GM19324 (cell line): ENCODE measurements at regions not wholly inside any gene's neighbourhood (a gene's known extent, or its start where the extent isn't known, plus 50 kb on each side); places are given as distances from the start of the nearest gene placed in this dataset.
A peak's percentile ranks its signal among the peaks of the same experiment; 100 is the strongest.

Source experiments
- ATAC-seq: cut with Tn5 transposase; IDR thresholded peaks from one replicate; pipeline ENCODE4 v1.9.1; 2021; ENCODE audit warnings: mild to moderate bottlenecking, moderate library complexity; ENCODE audit not compliant: unreplicated experiment, low FRiP score

DNA sequence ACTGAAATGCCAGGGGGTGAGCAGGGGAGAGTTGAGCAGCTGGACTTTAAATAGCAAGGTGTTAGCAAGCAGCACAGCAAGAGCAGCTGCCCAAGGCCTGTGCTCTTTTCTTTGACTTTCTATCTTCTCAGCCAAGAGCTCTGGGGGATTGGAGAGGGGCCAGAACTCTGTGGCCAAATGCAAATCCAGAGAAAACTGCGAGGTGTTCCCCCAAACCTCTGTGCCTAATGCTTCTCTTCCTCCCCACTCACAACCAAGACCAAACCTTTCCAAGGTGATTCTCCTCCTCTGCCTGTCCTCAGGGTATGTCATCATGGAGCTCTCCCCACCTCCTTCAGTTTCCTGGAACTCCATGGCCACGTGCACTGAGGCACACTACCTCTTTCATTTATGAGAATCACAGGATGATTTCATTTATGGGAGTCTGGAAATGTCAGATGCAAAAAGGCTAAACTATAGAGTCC is 118.7 kb upstream of the WWC1 start:
- no peak for ATAC-seq

DNA sequence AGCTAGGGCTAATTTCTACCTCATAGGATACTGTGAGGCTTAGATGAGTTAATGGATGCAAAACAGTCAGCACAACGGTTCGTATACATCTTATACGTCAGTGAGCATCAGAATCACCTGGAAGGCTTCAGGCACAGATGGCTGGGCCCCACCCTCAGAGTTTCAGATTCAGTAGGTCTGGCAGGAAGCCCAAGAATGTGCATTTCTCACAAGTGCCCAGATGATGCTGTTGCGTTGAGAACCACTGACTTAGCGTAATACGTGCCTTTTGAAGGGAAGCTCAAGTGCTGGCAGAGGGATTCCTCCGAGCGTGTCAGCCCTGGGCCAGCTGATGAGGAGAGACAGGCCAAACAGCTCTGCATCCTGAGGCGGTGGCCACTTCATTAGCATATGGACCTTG is 117.1 kb upstream of the WWC1 start:
- ATAC-seq = peak; percentile 75

- ATAC-seq = no peak
Observed at GRCh38 chr5:168176251-168176650, 115.2 kb upstream of the WWC1 start.

DNA sequence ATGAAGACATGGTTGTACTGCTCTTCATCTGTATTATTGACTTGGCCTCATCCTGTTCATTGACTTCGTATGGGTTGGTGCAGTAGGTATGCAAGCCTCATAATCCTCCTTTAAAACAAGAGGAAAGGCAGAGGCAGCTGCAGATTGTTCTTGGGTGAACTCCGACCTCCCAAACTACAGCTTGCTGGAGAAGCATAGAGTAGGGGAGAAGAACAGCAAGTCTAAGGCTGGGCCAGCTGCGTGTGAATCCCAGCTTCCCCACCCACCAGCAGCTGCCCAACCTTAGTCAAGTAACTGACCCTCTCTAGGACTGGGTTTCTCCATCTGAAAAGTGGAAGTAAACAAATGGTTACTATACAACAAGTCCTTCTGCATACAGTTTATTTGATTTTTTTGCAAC is 114.5 kb upstream of the WWC1 start:
- no peak for ATAC-seq

DNA sequence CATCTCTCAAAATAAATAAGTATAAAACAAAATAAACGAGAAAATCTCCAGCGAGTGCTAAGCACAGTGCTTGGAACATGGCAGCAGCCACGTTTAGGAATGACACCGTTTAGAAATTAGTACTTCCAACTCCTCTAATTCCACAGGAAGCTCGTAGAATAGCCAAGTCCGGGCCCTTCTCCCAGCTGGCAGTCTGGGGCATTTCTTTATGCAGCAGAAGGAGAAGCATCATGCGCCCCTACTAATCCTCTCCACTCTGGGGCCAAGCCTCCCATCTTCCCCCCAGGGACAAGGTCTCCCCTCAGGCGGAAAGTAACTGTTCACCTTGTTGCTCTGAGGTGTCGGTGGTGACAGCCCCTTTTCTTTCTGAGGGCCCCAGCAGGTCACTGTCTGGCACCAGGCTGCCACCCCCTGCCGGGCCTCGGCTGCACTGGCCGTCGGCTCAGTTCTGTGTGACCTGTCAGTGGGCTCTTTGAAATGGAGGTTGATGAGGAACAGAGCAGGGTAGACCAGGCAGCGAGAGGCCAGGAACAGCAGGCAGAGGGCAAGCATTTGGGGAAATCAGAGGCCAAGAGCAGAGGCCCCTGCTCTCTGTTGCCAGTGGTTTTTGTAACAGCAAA is 113.5 kb upstream of the WWC1 start:
- no peak for ATAC-seq

DNA sequence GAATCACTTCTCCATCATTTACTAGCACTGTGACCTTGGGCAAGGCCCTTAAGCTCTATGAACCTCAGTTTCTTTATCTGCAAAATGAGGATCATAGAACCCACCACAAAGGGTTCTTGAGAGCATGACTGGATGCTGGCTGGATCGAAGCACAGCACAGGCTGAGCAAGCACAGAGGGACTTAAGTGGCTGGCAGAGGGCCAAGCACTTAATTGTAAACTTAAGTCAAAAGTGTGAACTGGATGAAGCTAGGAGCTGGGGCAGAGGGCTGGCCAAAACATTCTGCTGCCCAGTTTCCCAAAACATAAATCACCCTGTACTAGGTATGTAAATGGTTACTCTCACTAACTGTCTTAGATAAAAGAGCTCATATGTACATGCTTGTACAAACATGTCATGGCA is 112.3 kb upstream of the WWC1 start:
- no peak for ATAC-seq

DNA sequence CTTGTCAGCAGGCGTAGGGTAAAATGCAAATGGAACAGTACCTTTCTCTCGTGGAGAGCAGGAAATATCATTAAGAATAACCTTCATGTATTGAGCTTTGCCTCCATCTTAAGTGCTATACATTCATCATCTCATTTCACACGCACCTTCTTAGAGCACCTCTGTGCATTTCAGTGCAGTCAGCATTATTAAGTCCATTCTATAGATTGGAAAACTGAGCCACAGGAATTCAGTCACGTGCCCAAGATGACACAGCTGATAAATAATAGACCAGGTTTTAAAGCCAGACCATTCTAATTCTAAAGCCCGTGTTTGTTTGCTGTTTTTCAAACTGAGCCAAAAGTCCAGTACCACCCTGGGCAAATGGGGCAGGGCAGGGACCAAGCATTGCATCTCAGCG is 109.2 kb upstream of the WWC1 start:
- ATAC-seq = no peak

- ATAC-seq = no peak
Observed at GRCh38 chr5:168184103-168184502, 107.3 kb upstream of the WWC1 start.

- ATAC-seq = no peak
Observed at GRCh38 chr5:168186289-168187074, 105.0 kb upstream of the WWC1 start.

- no peak for ATAC-seq
Observed at GRCh38 chr5:168187614-168188013, 103.8 kb upstream of the WWC1 start.

DNA sequence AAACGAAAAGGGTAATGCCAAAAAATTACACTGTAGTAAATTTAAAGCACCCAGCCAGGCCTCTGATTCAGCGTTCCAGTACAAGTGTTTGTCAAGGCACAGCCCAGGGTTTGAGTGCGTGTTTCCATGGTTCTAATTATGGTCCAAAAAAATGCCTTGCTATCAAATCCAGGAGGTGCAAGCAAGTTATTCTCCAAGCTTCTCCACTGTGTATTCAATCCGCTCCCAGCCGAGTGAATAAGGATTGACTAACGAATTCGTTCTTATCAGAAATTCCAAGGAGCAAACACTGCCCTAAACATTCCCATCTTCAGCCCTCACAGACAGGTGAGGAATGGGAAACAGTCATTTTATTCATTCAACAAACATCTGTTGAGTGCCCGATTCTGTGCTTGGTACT is 103.3 kb upstream of the WWC1 start:
- no peak for ATAC-seq

DNA sequence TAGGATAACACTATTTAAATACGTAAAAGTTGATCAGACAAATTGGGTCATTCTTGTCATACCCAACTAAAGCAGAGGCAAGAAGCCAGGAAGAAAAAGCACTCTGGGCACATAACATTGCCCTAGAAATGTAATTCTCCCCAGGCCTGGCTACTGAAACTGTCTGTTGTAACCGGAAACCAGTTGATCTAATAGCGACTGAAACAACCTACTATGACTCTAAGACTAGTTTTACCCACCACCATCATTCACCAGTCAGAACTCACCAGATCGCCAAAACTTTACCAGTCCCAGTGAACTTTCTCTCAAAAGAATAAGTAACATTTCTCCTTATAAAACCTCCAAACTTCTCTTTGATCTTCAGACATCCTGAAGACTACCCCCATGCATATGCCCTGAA is 99.3 kb upstream of the WWC1 start:
- no peak for ATAC-seq

- no peak for ATAC-seq
Observed at GRCh38 chr5:168193493-168194250, 97.8 kb upstream of the WWC1 start.

- ATAC-seq = no peak
Observed at GRCh38 chr5:168195110-168195509, 96.3 kb upstream of the WWC1 start.

- no peak for ATAC-seq
Observed at GRCh38 chr5:168198359-168198758, 93.1 kb upstream of the WWC1 start.

DNA sequence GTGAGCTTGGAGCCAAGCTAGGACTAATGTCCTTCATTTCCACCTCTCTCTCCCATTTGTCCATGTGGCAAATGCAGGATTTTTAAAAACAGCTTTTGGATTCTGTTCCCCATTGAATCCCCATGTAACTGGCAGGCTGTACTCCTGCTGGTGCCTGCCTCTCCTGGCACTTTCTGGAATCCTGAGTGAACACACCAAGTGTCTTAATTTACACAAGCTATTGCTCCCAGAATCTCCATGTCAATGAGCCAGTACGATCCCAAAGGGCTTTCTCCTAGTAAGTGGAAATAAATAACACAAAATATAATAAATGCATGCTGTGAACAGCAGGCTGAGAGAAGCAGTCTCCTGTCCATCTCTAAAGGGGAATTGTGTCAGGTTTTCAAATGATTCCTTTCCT is 88.4 kb upstream of the WWC1 start:
- no peak for ATAC-seq

DNA sequence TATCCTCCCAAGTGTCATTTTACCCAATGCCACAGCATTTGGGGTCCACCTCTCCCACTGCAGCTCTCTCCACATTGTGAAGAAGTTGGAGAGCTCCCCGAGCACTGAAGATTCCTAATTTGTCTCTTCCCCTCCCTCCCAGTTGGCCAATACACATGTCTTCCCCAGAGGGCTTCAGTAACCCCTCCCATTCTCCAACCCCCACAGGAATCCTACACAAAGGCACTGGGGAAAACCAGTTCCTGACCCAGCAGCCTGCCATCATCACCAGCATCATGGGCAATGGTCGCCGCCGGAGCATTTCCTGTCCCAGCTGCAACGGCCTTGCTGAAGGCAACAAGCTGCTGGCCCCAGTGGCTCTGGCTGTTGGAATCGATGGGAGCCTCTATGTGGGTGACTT is 87.3 kb upstream of the WWC1 start:
- no peak for ATAC-seq

DNA sequence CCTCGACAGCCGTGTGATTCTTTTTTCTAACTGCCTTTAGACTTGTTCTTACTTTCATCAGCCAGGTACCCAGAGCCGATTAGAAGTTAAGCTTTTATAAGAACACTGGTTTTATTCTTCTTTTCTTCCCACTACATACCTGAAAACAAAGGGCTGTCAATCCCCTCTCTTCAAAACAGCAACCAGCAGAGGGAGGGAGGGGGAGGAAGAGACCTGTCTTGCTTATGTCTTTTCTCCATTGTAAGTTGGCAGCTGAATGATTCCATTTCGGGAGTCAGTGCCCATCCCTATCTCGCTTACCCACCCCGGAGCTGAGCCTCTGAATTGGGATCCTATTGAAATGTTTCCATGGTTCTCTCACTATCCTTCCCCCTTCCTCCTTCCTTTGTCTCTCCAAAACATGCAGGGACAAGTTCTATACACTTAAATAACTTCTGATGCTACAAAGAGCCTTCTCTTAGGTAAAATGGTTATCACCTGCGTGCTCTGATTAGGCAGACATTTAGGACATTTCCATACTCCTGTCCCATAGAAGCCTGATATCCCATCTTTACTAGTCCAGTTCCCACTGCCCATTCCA is 83.9 kb upstream of the WWC1 start:
- no peak for ATAC-seq

DNA sequence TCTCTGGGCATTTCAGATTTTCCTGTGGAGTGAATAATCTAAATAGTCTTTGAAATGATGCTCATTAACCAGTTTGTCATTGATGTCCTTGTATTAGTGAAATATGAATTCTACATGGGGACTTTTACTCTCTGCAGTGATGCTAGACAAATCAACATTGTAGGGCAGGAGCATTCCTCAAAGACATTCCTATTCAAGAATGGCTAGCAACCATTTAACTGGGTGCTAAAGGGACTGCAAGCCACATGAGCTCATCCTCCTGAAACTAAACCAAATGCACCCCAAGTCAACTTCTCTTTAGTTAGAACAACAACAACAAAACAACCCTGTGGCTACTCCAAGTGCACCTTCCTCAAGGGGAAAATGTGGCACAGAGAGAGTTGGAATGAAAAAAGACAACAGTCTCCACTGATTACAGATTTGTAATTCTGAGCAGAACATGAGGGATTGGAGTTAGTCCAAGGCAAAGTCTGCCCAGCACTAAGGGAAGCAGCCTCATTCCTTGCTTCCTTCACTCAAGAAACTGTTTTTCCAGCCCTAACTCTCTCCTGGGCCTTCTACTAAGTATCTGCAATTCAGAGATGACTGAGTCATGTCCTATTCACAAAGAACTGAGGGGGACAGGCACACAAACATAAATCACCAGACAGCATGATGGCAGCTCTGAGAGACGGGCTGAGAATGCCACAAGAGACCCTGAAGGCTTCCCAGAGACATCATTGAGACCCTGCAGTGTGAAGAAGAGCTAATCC is 82.0 kb upstream of the WWC1 start:
- ATAC-seq = no peak

DNA sequence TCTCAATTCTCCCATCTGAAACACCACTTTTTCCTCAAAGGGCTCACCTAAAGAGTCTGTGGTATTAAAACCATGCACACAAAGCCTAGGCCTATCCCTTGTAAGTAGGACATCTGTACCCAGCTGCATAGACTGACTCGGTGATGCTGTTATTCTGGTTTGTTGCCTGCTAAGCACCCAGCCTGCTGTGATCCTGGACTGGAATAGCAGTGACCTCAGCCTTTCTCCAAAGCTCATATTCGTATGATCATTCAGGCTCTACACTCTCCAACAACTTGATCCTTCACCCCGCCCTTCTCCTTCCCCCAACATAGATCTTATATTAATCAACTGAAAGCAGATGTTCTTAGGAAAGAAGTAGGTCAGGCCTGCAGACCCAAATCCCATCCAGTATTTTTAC is 81.4 kb upstream of the WWC1 start:
- ATAC-seq = no peak

DNA sequence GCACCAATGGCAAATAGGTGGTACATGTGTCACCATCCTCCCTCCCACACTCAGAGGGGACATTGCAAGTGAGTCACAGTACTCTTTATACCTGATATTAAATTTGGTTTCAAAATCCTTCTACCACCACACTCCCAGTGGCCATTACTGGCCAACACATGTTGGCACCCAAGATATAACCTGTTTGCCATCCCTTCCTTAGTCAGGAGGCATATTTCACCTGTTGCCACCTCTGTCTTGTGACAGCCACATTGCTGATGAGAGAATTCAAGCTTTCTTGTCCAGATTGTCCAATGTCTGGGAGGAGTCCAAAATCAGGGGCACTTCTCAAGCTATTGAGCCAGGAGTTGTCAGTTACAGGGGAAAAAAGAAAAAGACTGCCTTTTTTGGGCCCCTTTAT is 80.2 kb upstream of the WWC1 start:
- ATAC-seq = no peak
